HG03558 (cell line): ENCODE measurements at regions not wholly inside any gene's neighbourhood (a gene's known extent, or its start where the extent isn't known, plus 50 kb on each side); places are given as distances from the start of the nearest gene placed in this dataset.
"Not testable (repeated sequence)": the region's sequence is repeated elsewhere in the genome, so short reads cannot be mapped to it uniquely, and the experiment has no call there.

Experiments
- ATAC-seq: cut with Tn5 transposase; IDR thresholded peaks from one replicate; pipeline ENCODE4 v1.9.1; 2021; ENCODE audit warnings: moderate number of reproducible peaks; ENCODE audit not compliant: unreplicated experiment; ENCODE audit errors: extremely low read depth

DNA sequence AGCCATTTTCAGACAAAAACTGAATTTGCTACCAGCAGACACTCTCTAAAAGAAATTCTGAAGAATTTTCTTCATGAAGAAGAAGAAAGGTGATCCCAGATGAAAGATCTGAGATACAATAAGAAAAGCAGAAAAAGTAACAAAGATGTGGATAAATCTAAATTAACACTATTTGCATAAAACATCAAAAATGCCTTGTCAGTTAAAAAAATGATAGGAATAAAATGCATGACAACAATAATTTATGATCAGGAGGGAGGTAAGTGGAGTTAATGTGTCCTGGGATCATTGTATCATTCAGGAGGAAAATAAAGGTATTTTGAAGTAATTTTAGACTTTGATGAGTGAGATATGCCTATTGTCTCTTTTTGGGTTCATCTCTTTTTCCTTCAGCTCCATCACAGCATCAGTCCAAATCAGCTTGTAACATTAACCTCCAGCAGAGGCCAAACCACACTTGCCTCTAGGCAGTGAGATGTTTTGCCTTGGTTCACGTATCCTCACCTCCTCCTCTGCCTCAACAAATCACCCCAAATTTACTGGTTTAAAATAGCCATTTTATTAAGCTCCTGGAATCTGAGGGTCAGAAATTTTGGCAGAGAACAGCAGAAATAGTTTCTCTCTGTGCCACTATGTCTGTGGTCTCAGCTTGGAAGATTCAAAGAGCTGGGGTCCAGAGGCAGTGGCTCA lies 76.9 kb upstream of the HIVEP3 start:
- no peak for ATAC-seq

GRCh38 chr1:41994195-41994894 lies 75.6 kb upstream of the HIVEP3 start:
- no peak for ATAC-seq

DNA sequence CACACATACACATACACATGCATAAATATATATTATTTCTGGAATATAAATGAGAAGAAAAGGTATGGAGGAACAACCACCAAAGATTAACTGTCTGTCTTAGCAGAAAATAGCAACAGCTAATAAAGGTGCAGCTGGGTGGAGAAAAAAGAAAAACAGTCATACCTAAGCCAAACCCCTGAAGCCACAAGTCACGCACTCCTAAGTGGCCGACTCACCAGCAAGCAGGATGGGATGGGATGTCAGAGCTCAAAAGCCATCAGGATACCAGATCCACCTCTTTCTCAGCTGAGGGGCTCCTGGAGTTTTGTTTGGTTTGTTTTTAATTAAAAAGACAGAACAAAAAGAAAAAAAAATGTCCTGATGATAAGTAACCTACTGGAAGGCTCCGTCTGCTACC lies 64.7 kb upstream of the HIVEP3 start:
- no peak for ATAC-seq

DNA sequence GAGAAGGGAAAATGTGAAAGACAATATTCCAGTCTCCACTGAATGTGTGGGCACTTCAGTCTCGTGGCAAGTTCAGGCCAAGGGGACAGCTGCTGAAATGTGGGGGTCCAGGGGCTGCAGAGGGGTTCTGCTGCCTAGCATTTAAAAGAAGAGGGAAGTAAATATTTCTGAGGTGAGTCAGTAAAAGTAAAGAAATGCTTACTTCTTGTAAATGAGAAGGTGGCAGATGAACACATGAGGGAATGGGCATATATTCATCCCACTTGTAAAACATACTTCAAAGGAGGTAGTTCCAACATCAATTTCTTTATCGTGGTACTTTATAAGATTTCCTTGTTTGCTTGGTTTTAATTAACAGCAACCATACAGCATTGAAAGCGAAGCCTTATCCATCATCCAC lies 63.1 kb upstream of the HIVEP3 start:
- no peak for ATAC-seq

- no peak for ATAC-seq
Measured at GRCh38 chr1:41980827-41981653, 62.3 kb upstream of the HIVEP3 start.

- no peak for ATAC-seq
Measured at GRCh38 chr1:41978986-41979385, 60.3 kb upstream of the HIVEP3 start.

GRCh38 chr1:41977326-41977725 lies 58.6 kb upstream of the HIVEP3 start:
- no peak for ATAC-seq

GRCh38 chr1:41976671-41977070 lies 57.9 kb upstream of the HIVEP3 start:
- ATAC-seq, result no peak

GRCh38 chr1:41975850-41976569 lies 57.3 kb upstream of the HIVEP3 start:
- ATAC-seq, result no peak

DNA sequence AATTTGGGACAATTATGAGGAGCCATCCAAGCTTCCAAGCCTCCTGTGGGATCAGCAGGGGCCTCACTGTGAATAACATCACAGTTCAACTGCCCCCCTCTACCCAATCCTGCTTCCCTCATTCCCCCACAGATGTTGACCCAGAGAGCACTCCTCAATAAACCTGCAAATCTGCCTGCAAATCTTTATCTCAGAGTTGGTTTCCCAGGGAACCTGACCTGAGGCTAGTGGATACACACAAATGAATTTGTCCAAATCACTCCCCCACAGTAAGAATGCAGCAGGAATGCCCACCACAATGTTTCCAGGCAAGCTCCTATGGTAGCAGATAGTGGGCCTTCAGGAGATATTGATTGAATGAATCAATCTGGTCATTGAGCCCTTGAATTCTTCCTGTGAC lies 56.4 kb upstream of the HIVEP3 start:
- no peak for ATAC-seq

DNA sequence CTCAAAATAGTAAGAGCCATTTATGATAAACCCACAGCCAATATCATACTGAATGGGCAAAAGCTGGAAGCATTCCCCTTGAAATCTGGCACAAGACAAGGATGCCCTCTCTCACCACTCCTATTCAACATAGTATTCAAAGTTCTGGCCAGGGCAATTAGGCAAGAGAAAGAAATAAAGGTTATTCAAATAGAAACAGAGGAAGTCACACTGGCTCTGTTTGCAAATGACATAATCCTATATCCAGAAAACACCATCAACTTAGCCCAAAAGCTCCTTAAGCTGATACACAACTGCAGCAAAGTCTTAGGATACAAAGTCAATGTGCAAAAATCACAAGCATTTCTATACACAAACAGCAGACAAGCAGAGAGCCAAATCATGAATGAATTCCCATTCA lies 49.8 kb upstream of the HIVEP3 start:
- ATAC-seq, result not testable (repeated sequence)
